MCF 10A (cell line): ENCODE measurements at regions not wholly inside any gene's neighbourhood (a gene's known extent, or its start where the extent isn't known, plus 50 kb on each side); places are given as distances from the start of the nearest gene placed in this dataset.

Experiments
- BruUV-seq: library from RNA; stranded (reverse); fragments of 400-500 nt; replicated peaks from 2 replicates; lab custom pipeline; 2021; lab: Mats Ljungman, UMichigan
- CTCF ChIA-PET: fragments of 300-600 bp; sonication (Branson Sonifier 250); formaldehyde crosslinking; extraction: SDS; loops from one replicate; lab custom pipeline; 2021; ENCODE audit warnings: antibody characterized with exemption, inconsistent platforms; lab: Yijun Ruan, JAX
- POLR2A ChIA-PET: fragments of 300-600, 350-650 bp; sonication (Branson Sonifier 250); formaldehyde crosslinking; extraction: SDS; loops from one replicate; lab custom pipeline; 2020; ENCODE audit warnings: antibody characterized with exemption, inconsistent platforms; lab: Yijun Ruan, JAX
- DNase-seq: peaks from one replicate; pipeline ENCODE4 v3.0.0-alpha.2; 2018; ENCODE audit not compliant: unreplicated experiment
- H3K27ac Mint-ChIP-seq: one replicate; pipeline ENCODE4 v1.8.0; 2022; ENCODE audit warnings: mild to moderate bottlenecking, low read depth, mixed read lengths; ENCODE audit not compliant: unreplicated experiment
- H3K27me3 Mint-ChIP-seq: one replicate; pipeline ENCODE4 v1.8.0; 2022; ENCODE audit warnings: mixed read lengths; ENCODE audit not compliant: insufficient read depth, unreplicated experiment
- H3K36me3 Mint-ChIP-seq: one replicate; pipeline ENCODE4 v1.8.0; 2022; ENCODE audit warnings: mild to moderate bottlenecking, moderate library complexity, mixed read lengths; ENCODE audit not compliant: insufficient read depth, unreplicated experiment
- H3K4me1 Mint-ChIP-seq: one replicate; pipeline ENCODE4 v1.8.0; 2022; ENCODE audit warnings: mixed read lengths; ENCODE audit not compliant: insufficient read depth, unreplicated experiment
- H3K4me3 Mint-ChIP-seq: one replicate; pipeline ENCODE4 v1.8.0; 2022; ENCODE audit warnings: mild to moderate bottlenecking, moderate library complexity, mixed read lengths; ENCODE audit not compliant: unreplicated experiment
- H3K9me3 Mint-ChIP-seq: one replicate; pipeline ENCODE4 v1.8.0; 2022; ENCODE audit warnings: mixed read lengths; ENCODE audit not compliant: unreplicated experiment
- intact Hi-C: fragments of 100-400 bp; cut with micrococcal nuclease; formaldehyde crosslinking; loops from 2 replicates; pipeline ENCODE4 v1.14.1; 2022
- TF ChIP-seq, protein P1 (sequence below): fragments of 200-600 bp; IDR thresholded peaks from one replicate; pipeline ENCODE4 v1.8.0; 2022; ENCODE audit warnings: antibody characterized with exemption, mild to moderate bottlenecking; ENCODE audit not compliant: unreplicated experiment

DNA sequence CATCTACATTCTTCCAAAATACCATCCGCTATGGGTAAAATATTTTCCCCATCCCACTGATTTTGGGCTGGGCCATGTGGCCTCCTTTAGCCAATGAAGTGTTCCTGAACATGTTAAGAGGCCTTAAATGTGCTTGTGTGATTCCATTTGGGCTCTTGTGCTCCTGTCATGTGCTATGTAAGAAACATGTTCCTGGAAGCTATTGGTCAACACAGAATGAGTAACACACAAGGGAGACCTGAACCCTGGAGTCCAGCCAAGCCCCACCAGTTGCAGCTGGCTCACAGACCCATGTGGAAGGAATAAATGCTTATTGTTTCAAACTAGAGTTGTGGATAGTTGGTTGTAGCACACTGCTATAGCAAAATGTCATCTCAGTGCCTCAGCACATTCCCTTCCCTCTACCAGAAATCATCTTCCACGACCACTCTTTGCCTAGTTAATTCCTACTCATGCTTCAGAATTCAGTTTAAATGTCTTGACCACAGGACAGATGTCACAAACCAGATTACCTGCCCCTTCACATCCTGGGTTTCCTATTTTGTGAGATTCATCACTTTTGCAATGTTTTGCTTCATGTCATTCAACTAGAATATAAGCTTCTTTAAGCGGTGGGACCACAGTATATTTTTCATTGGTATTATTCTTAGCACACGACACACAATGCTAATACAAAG lies 217.3 kb upstream of the EEA1 start:
- Mint-ChIP-seq H3K4me3 (no peak overlapping the region), H3K36me3 (no peaks in the 10 kb centered on the region), H3K27me3 (no peaks in the 10 kb centered on the region), H3K4me1 (peaks cover 8% of the 10 kb centered on the region), H3K27ac (no peak overlapping the region), H3K9me3 (no peaks in the 10 kb centered on the region)
- TF ChIP-seq, protein P1, sequence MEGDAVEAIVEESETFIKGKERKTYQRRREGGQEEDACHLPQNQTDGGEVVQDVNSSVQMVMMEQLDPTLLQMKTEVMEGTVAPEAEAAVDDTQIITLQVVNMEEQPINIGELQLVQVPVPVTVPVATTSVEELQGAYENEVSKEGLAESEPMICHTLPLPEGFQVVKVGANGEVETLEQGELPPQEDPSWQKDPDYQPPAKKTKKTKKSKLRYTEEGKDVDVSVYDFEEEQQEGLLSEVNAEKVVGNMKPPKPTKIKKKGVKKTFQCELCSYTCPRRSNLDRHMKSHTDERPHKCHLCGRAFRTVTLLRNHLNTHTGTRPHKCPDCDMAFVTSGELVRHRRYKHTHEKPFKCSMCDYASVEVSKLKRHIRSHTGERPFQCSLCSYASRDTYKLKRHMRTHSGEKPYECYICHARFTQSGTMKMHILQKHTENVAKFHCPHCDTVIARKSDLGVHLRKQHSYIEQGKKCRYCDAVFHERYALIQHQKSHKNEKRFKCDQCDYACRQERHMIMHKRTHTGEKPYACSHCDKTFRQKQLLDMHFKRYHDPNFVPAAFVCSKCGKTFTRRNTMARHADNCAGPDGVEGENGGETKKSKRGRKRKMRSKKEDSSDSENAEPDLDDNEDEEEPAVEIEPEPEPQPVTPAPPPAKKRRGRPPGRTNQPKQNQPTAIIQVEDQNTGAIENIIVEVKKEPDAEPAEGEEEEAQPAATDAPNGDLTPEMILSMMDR = no peak
- peak; percentile 60 for DNase-seq
- no TSS peak for BruUV-seq
- intact Hi-C loops = no loop called here
- ChIA-PET POLR2A (interaction anchor here (1.1 to 1.6 kb wide), 3 partner anchors 8 to 19 kb away, joined by 3 to 8 read pairs (median 3); no protein-coding TSS in a partner anchor), CTCF (interaction anchor here (0.6 kb wide), 1 partner anchor 24 kb away, joined by 3 read pairs; no protein-coding TSS in a partner anchor)

DNA sequence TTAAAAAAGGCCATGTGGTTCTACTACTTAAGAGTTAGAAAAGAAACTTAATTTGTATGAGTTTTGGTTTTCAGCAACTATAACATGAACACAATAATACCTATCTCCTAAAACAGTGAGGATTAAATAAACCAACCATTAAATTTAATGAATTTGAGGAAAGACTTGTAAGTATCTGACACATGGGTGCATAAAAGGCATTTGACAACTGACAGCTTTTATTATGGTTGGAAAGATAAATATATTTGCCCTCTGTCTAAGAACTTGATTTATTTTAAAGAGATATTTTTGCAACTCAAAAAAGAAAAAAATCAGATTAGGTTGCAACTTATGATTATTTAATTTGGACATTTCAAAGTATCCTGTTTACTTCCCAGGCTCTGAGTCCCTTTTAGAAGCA lies 217.9 kb upstream of the EEA1 start:
- H3K9me3 Mint-ChIP-seq = no peaks in the 10 kb centered on the region
- no peak overlapping the region for H3K27ac Mint-ChIP-seq
- no peak overlapping the region for H3K4me3 Mint-ChIP-seq
- no TSS peak for BruUV-seq
- H3K36me3 Mint-ChIP-seq = no peaks in the 10 kb centered on the region
- ChIA-PET CTCF (interaction anchor here (0.6 kb wide), 1 partner anchor 279 kb away, joined by 3 read pairs; no protein-coding TSS in a partner anchor), POLR2A (interaction anchor here (1.2 to 1.6 kb wide), 2 partner anchors 8 to 20 kb away, joined by 3 to 8 read pairs; no protein-coding TSS in a partner anchor)
- no peaks in the 10 kb centered on the region for H3K27me3 Mint-ChIP-seq
- TF ChIP-seq, protein P1 = no peak
- no peak for DNase-seq
- H3K4me1 Mint-ChIP-seq = peaks cover 8% of the 10 kb centered on the region
- intact Hi-C loops = no loop called here

DNA sequence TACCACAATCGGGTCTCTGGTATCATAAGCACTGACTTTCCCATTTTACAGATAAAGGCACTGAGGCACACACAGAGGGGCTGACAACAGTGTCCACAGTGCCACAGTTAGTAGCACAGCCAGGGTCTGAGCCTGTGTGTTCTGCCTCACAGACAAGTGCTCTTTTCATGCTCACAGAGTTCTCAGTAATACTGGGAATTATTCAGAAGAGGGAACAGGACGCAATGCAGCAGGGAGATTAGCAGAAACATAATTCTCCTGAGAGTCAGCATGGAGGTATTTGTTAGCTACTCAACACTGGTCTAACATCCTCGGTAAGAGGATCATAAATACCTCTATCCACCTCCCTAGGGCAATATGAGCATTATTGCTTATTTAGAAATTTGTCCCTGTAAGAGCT lies 219.3 kb upstream of the EEA1 start:
- Mint-ChIP-seq H3K27me3 (no peaks in the 10 kb centered on the region), H3K4me3 (no peak overlapping the region), H3K9me3 (no peaks in the 10 kb centered on the region), H3K4me1 (peaks cover 8% of the 10 kb centered on the region), H3K27ac (no peak overlapping the region), H3K36me3 (no peaks in the 10 kb centered on the region)
- ChIA-PET POLR2A (interaction anchor here (0.6 to 1.0 kb wide), 2 partner anchors 11 to 686 kb away, joined by 3 to 5 read pairs; no protein-coding TSS in a partner anchor), CTCF (interaction anchor here (0.5 to 1.0 kb wide), 4 partner anchors 11 to 354 kb away, joined by 3 to 4 read pairs (median 3); no protein-coding TSS in a partner anchor)
- no peak for DNase-seq
- TF ChIP-seq, protein P1 = no peak
- BruUV-seq = no TSS peak
- intact Hi-C loops = no loop called here

DNA sequence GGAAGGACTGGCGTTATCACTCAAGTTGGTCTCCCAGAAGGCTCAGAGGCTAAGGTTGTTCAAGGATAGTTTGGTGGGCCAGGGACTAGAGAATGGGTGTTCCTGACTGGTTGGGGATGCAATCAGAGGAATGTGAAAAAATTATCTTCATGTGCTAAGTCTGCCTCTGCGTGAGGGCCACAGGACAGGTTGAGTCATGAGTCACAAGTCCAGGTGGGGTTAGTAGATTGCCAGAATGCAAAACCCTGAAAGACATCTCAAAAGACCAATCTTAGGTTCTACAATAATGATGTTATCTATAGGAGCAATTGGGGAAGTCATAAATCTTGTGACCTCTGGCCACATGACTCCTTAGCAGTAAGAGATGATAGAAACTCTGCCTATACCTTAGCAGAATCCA lies 220.1 kb upstream of the EEA1 start:
- no peaks in the 10 kb centered on the region for H3K27me3 Mint-ChIP-seq
- no TSS peak for BruUV-seq
- no peak overlapping the region for H3K27ac Mint-ChIP-seq
- peaks cover 8% of the 10 kb centered on the region for H3K4me1 Mint-ChIP-seq
- no peak overlapping the region for H3K4me3 Mint-ChIP-seq
- CTCF ChIA-PET = interaction anchor here (1.0 kb wide), 1 partner anchor 11 kb away, joined by 3 read pairs; no protein-coding TSS in a partner anchor
- intact Hi-C loops = no loop called here
- TF ChIP-seq, protein P1 = no peak
- H3K9me3 Mint-ChIP-seq = no peaks in the 10 kb centered on the region
- no peak for DNase-seq
- POLR2A ChIA-PET = no interaction called here
- H3K36me3 Mint-ChIP-seq = no peaks in the 10 kb centered on the region
